SH-SY5Y (cell line): ENCODE measurements at regions not wholly inside any gene's neighbourhood (a gene's known extent, or its start where the extent isn't known, plus 50 kb on each side); places are given as distances from the start of the nearest gene placed in this dataset.

Experiments used
- GATA2 ChIP-seq: IDR thresholded peaks from 2 replicates; pipeline ENCODE4 v1.6.1; 2011; ENCODE audit warnings: mild to moderate bottlenecking, low read depth, low read length
- GATA3 ChIP-seq: IDR thresholded peaks from 2 replicates; pipeline ENCODE4 v1.6.1; 2011; ENCODE audit warnings: low read depth, mild to moderate bottlenecking, low read length, moderate library complexity

- TF ChIP-seq GATA2 (no peak), GATA3 (no peak)
Observed at GRCh38 chr2:234705108-234705507, 208.2 kb upstream of the ARL4C start.
